ENCODE measurements at regions not wholly inside any gene's neighbourhood (a gene's known extent, or its start where the extent isn't known, plus 50 kb on each side); places are given as distances from the start of the nearest gene placed in this dataset.

DNA sequence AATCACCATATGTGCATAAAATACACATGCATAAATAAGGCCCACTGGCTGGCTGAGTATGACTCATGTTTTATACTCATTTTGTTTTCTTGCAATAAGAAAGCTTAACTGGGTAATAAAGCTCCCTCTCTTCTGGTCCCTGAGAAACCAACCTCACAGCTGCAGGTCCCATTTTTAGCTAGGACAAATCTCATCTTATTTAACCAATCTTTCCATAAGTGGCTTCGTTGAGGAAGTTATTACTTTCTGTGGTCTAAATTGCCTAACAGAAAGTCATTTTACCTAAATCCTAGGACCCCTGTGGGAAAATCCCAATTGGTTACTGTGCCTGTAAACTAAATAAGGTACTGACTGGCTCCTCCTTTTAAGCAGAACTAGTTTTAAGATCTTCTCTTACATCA is 232.8 kb upstream of the FBXO33 start:
- H3K4me3 ChIP-seq (ENCODE audit: low read length) = no peak overlapping the region
- no peak for TF ChIP-seq TAF1 (IDR thresholded peaks at IDR 0.05; ENCODE audit: low read depth)
- TF ChIP-seq, protein P1, sequence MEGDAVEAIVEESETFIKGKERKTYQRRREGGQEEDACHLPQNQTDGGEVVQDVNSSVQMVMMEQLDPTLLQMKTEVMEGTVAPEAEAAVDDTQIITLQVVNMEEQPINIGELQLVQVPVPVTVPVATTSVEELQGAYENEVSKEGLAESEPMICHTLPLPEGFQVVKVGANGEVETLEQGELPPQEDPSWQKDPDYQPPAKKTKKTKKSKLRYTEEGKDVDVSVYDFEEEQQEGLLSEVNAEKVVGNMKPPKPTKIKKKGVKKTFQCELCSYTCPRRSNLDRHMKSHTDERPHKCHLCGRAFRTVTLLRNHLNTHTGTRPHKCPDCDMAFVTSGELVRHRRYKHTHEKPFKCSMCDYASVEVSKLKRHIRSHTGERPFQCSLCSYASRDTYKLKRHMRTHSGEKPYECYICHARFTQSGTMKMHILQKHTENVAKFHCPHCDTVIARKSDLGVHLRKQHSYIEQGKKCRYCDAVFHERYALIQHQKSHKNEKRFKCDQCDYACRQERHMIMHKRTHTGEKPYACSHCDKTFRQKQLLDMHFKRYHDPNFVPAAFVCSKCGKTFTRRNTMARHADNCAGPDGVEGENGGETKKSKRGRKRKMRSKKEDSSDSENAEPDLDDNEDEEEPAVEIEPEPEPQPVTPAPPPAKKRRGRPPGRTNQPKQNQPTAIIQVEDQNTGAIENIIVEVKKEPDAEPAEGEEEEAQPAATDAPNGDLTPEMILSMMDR (IDR thresholded peaks at IDR 0.05; ENCODE audit: poor library complexity, severe bottlenecking) = no peak
- no peak overlapping the region for H3K27ac ChIP-seq (ENCODE audit: low read length)
- H3K9me3 ChIP-seq (ENCODE audit: low read length) = no peaks in the 10 kb centered on the region
- H3K9ac ChIP-seq (ENCODE audit: low read length) = no peak overlapping the region
- no peak overlapping the region for H3K4me2 ChIP-seq (ENCODE audit: low read length)
- H3K9me2 ChIP-seq (ENCODE audit: insufficient read depth, low read length) = no peaks in the 10 kb centered on the region
- peaks cover 5% of the 10 kb centered on the region for H3K27me3 ChIP-seq (ENCODE audit: insufficient read depth, low read depth, low read length)
- no peak overlapping the region for H2AFZ ChIP-seq (ENCODE audit: low read depth, low read length)
- no peaks in the 10 kb centered on the region for H3K79me2 ChIP-seq (replicated peaks; ENCODE audit: insufficient read depth, low read length)
- H3F3A ChIP-seq (ENCODE audit: insufficient read depth, low read length, poor library complexity, severe bottlenecking) = no peaks in the 10 kb centered on the region
- H4K20me1 ChIP-seq (ENCODE audit: insufficient read depth) = no peaks in the 10 kb centered on the region
- no peaks in the 10 kb centered on the region for H3K36me3 ChIP-seq (ENCODE audit: insufficient read depth, low read length)

DNA sequence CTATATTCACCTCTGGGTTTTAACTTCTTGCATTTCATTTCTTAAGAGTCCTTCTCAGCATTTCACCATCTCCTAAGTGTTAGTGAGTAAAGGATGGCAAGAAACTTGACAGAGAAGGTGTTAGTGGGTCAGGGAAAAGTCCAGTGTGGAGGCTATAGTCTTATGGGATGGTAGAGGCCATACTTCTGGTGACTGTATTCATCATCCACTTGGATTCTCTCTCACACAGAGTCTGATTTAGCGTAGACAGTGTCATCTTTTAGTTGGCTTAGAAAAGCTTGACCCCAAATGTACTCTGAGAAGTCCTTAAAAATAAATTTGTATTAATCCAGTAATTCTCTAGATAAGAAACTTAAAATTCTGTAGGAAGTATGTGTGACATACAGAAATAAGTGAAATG is 232.4 kb upstream of the FBXO33 start:
- Histone ChIP-seq H3K27ac (ENCODE audit: low read length) (no peak overlapping the region), H3K36me3 (ENCODE audit: insufficient read depth, low read length) (no peaks in the 10 kb centered on the region), H3K4me3 (ENCODE audit: low read length) (no peak overlapping the region), H3K9me3 (ENCODE audit: low read length) (no peaks in the 10 kb centered on the region), H3F3A (ENCODE audit: insufficient read depth, low read length, poor library complexity, severe bottlenecking) (no peaks in the 10 kb centered on the region), H3K27me3 (ENCODE audit: insufficient read depth, low read depth, low read length) (peaks cover 2% of the 10 kb centered on the region), H3K4me2 (ENCODE audit: low read length) (no peak overlapping the region), H3K9ac (ENCODE audit: low read length) (no peak overlapping the region), H2AFZ (ENCODE audit: low read depth, low read length) (no peak overlapping the region), H4K20me1 (ENCODE audit: insufficient read depth) (no peaks in the 10 kb centered on the region), H3K79me2 (replicated peaks; ENCODE audit: insufficient read depth, low read length) (no peaks in the 10 kb centered on the region), H3K9me2 (ENCODE audit: insufficient read depth, low read length) (no peaks in the 10 kb centered on the region)
- TF ChIP-seq, protein P1 (IDR thresholded peaks at IDR 0.05; ENCODE audit: poor library complexity, severe bottlenecking) = no peak
- TF ChIP-seq EZH2 (IDR thresholded peaks at IDR 0.05; ENCODE audit: borderline replicate concordance, insufficient read depth, low read length, poor library complexity, severe bottlenecking) (no peak), POLR2AphosphoS5 (IDR thresholded peaks at IDR 0.05) (no peak), EP300 (conservative IDR thresholded peaks at IDR 0.05; ENCODE audit: poor library complexity, severe bottlenecking) (no peak), RAD21 (conservative IDR thresholded peaks at IDR 0.05) (no peak)
- TF ChIP-seq, protein P2, sequence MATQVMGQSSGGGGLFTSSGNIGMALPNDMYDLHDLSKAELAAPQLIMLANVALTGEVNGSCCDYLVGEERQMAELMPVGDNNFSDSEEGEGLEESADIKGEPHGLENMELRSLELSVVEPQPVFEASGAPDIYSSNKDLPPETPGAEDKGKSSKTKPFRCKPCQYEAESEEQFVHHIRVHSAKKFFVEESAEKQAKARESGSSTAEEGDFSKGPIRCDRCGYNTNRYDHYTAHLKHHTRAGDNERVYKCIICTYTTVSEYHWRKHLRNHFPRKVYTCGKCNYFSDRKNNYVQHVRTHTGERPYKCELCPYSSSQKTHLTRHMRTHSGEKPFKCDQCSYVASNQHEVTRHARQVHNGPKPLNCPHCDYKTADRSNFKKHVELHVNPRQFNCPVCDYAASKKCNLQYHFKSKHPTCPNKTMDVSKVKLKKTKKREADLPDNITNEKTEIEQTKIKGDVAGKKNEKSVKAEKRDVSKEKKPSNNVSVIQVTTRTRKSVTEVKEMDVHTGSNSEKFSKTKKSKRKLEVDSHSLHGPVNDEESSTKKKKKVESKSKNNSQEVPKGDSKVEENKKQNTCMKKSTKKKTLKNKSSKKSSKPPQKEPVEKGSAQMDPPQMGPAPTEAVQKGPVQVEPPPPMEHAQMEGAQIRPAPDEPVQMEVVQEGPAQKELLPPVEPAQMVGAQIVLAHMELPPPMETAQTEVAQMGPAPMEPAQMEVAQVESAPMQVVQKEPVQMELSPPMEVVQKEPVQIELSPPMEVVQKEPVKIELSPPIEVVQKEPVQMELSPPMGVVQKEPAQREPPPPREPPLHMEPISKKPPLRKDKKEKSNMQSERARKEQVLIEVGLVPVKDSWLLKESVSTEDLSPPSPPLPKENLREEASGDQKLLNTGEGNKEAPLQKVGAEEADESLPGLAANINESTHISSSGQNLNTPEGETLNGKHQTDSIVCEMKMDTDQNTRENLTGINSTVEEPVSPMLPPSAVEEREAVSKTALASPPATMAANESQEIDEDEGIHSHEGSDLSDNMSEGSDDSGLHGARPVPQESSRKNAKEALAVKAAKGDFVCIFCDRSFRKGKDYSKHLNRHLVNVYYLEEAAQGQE (IDR thresholded peaks at IDR 0.05; ENCODE audit: borderline replicate concordance) = no peak

Data from neural cell (in vitro differentiated cells).